Hematopoietic multipotent progenitor cell treated with erythropoietin and hydrocortisone succinate and interleukin-3 and kit ligand, for 6 days (in vitro differentiated cells): ENCODE measurements at regions not wholly inside any gene's neighbourhood (a gene's known extent, or its start where the extent isn't known, plus 50 kb on each side); places are given as distances from the start of the nearest gene placed in this dataset.
"Not testable (repeated sequence)": the region's sequence is repeated elsewhere in the genome, so short reads cannot be mapped to it uniquely, and the experiment has no call there.

Experiments
- DNase-seq: peaks from one replicate; pipeline ENCODE4 v3.0.0-alpha.2; 2015

GRCh38 chrX:93468075-93468474, 205.3 kb downstream of the NAP1L3 start:
- DNase-seq: no peak

DNA sequence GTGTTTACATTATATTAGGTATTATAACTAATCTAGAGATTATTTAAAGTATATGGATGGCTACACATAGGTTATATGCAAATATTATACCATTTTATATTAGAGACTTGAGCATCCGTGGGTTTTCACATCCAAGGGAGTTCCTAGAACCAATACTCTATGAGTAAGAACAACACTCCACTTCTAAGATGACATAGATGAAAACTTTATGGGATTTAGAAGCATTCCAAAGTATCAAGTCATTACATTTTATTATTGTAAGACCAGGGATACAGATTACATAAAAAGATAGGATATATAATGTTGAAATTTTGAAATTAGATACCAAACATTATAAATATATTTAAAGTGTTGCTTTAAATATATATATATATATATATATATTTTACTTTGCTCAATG, 207.0 kb downstream of the NAP1L3 start:
- DNase-seq: no peak

DNA sequence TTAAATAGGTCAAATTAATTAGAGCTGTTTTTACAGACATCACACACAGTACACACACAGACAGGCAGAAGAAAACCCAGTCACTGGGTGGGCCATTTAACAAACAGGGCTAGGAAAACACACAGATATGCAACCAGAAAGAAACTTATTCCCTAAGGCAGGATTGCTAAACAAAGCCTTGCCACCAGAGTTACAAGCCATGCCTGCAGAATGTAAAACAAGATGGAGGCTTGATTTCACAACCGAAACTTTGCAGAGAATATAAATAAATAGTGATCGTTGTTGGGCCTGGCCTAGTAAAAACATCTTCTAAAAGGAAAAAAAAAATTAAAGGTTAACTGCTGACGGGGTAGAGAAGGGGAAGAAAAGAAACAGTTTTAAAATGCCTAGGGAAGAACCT, 212.3 kb downstream of the NAP1L3 start:
- DNase-seq: no peak

GRCh38 chrX:93454509-93454908, 218.9 kb downstream of the NAP1L3 start:
- no peak for DNase-seq

GRCh38 chrX:93434721-93435120, 238.7 kb downstream of the NAP1L3 start:
- not testable (repeated sequence) for DNase-seq

GRCh38 chrX:93428497-93428896, 244.9 kb downstream of the NAP1L3 start:
- no peak for DNase-seq

DNA sequence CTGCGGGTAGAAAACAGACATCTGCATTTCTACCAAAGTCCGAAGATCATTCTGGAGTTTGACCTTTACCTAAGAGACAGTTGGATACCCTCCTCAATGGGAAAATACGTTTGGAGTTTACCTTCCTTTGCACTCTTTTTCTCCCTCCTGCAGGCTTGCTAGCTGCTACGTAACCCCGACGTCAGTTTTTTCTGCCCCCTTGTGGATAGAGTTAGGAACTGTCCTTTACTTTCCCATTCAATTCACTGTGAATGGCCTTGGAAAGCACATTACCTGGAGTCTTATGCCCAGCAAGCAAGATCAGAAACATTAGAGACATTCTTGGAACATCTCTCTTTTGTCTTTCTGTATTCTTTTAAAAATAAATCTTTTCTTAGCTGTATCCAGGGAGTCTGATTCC, 250.7 kb downstream of the NAP1L3 start:
- peak; percentile 22 for DNase-seq

DNA sequence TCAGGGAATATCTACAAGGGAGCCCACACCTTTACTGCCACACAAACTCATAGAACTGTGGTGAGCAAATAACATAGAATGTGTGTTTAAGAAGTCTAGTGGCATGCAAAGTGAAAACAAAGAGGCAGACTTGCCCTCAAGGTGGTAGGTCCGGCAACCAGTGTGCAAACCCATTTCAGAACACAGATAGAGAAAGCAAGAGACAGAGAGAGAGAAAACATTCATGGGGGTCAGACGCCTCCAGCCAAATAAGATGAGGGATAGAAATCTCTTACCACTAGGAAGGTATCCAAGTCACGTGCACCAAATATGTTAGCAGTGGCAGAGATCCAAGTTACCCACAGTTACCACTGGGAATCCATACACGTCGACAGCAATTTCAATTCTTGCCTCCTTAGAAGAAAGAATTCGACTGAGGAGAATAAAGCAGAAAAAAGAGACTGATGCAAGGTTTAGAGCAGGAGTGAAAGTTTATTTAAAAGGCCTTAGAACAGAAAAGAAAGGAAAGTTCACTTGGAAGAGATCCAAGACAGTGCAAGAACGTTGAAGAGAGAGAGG, 252.8 kb downstream of the NAP1L3 start:
- no peak for DNase-seq

DNA sequence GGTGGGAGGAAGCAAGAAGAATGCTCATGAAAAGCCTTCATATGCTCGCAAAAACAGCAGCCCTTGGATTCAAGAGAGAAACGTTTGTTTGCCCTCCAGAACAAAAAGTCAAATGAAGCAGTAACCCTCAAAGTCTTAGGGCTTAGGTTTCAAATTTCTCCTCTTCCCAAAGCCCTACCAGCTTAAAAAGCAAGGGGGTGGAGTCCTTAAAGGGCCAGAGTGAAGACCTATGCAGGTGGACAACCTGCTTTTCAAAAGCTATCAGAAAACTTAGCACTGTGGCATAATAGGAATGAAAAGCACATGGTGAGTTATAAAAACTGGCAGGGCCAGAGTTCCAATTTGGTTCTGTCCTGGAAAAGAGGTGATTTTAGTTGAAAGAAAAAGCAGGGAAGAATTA, 253.3 kb downstream of the NAP1L3 start:
- no peak for DNase-seq

DNA sequence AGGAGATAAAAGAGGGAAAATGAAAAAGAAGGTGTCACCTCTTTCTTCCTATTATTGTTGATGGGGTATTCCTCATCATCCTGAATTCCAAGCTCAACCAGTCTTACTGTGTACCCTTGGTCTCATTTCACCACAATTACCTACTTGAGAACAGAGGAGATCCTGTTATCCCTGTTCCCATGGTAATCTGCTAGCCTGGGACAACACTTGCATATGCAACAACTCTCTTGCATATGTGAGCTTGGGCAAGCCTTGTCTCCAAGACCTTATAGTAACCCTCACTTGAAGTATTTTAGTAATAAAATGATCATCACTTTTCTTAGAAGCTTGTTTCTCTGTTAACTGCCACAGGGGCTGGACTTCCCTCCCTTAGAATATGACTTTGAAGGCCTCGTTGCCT, 253.7 kb downstream of the NAP1L3 start:
- no peak for DNase-seq

- no peak for DNase-seq
Observed at GRCh38 chrX:93404121-93404520, 269.3 kb downstream of the NAP1L3 start.

DNA sequence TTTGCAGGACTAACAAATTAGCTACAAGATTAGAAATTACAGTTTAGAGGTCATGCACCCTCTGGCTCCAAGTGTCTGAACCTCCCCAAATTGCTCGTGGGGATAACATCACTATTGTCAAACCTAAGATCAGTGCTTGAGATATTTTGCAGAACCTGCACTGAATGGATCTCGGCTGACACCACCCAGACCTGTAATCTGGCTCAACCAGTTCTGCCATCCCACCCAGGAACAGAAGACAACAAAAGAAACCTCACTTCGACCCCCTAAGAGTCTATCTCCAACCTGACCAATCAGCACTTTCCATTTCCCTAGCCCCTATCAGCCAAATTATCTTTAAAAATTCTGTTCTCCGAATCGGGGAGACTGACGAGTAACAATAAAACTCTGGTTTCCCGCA, 318.7 kb downstream of the NAP1L3 start:
- DNase-seq: no peak

GRCh38 chrX:93346309-93346708, 327.1 kb downstream of the NAP1L3 start:
- DNase-seq: no peak

GRCh38 chrX:93344287-93344686, 329.1 kb downstream of the NAP1L3 start:
- DNase-seq: not testable (repeated sequence)

- no peak for DNase-seq
Observed at GRCh38 chrX:93332329-93332728, 341.0 kb downstream of the NAP1L3 start.

GRCh38 chrX:93322110-93322509, 351.3 kb downstream of the NAP1L3 start:
- DNase-seq: no peak

DNA sequence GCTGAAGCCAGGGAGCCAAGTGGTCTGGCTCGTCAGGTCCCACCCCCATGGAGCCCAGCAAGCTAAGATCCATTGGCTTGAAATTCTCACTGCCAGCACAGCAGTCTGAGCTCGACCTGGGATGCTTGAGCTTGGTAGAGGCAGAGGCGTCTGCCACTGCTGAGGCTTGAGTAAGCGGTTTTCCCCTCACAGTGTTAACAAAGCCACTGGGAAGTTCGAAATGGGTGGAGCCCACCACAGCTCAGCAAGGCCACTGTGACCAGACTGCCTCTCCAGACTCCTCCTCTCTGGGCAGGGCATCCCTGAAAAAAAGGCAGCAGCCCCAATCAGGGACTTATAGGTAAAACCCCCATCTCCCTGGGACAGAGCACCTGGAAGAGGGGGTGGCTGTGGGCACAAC, 353.8 kb downstream of the NAP1L3 start:
- DNase-seq: no peak
